GM21786 (cell line): ENCODE measurements at regions not wholly inside any gene's neighbourhood (a gene's known extent, or its start where the extent isn't known, plus 50 kb on each side); places are given as distances from the start of the nearest gene placed in this dataset.
A peak's percentile ranks its signal among the peaks of the same experiment; 100 is the strongest.
"Not testable (repeated sequence)": the region's sequence is repeated elsewhere in the genome, so short reads cannot be mapped to it uniquely, and the experiment has no call there.

Source experiments
- ATAC-seq: cut with Tn5 transposase; IDR thresholded peaks from one replicate; pipeline ENCODE4 v1.9.1; 2021; ENCODE audit not compliant: unreplicated experiment

DNA sequence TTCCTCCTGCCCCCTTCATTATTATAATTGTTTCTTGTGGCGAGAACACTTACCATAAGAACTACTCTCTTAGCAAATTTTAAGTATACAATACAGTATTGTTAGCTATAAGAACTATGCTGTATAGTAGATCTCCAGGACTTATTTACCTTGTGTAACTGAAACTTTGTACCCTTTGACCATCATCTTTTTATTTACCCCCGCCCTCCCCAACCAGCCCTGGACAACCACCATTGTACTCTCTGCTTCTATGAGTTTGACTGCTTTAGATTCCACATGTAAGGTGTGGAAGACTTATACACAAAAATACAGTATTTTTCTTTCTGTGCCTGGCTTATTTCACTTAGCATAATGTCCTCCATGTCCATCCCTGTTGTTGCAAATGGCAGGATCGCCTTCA lies 161.1 kb downstream of the PHF8 start:
- no peak for ATAC-seq

DNA sequence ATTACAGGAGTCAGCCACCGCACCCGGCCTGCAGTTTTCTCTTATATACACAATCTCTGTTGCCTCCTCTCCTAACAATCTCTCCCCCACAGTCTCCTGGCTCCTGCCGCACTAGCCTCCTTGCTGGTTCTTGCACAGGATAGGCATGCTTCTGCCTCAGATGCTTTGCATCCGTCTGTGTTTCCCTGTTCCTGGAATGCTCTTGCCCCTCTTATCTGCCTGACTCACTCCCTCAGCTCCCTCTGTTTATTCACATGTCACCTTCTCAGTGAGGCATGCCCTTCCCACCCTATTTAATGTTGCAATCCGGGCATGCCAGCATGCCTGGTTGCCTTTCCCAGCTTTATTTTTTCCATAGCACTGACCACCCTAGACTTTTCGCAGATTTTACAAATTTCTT lies 161.9 kb downstream of the PHF8 start:
- no peak for ATAC-seq

DNA sequence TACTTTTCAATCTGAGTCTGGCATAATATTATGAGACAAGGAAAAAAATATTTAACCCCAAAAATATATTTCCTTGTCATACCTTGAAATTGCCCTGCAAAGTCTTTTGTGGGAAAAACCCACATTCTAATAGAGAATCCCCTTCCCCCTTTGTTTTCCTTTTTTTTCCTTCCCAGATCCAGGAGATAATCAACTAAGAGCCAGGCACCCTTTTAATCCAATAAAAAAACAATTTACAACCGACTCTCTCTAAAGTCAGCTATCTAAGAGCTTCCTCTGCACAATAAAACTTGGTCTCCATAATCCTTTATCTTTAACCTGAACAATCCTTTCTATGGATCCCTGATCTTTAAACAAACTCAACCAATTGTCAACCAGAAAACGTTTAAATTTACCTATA lies 163.5 kb downstream of the PHF8 start:
- not testable (repeated sequence) for ATAC-seq

DNA sequence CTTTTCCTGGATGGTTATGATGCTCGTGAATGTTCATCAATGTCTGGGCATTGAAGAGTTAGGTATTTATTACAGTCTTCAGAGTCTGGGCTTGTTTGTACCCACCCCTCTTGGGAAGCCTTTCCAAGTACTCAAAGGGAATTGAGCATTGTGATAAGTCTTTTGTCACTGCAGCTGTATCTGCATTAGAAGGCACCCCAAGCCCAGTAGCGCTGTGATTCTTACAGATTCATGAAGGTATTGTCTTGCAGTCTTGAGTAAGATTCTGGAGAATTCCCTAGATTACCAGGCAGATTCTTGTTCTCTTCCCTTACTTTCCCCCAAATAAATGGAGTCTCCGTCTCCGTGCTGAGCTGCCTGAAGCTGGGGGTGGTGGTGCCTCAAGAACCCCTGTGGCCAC lies 173.4 kb upstream of the HUWE1 start:
- no peak for ATAC-seq

DNA sequence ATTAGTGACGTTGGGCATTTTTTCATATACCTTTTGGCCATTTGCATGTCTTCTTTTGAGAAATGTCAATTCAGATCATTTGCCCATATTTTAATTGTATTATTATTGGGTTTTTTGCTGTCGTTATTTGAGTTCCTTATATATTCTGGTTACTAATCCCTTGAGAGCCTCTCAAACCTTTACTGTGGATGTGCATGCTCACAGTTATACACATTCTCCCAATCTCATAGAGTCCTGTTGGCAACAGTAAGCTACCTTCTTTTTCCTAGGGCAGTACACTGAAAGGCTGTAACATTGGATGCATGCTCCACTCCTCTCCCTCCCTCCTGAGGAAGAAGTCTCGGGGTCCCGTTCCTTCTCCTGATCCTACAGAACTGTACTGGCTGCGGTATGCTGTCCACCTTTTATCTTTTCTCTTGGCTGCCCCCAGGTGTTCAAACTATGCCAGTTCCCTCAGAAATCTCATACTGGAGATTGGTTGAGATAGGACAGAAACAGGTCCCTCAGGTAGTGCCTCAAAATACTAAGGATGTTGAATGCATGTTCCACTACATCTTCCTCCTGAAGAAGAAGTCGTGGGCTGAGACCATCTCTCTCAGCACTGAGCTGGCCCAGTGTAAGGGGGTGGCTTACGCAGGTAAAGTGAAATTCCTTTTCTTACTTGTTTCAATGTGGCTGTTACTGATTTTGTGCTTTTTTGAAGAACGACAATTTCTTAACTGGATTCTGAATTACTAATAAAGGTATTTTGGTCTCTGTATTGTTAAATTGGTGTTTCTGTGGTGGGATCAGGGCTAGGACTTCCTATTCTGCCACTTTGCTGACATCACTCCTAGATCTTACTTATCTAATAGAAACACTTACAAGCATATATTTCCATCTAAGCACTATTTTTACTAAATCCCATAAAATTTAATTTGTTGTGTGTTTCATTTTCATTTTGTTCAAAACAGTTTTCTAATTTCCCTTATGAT lies 145.4 kb upstream of the HUWE1 start:
- ATAC-seq, result peak; percentile 77

DNA sequence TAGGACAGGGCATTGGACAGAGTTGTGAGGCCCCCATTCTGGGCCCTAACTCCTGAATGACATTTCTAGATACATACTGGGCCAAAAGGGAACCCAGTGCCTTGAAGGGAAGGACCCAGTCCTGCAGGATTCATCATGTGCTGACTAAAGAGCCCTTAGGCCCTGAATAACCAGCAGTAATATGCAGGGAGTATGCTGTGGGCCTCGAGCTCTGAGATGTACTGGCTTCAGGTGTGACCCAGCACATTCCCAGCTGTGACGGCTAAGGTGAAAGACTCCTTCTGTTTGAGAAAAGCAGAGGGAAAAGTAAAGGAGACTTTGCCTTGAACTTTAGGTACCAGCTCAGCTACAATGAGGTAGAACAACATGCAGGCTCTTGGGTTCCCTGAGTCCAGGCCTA lies 138.2 kb upstream of the HUWE1 start:
- ATAC-seq, result no peak

DNA sequence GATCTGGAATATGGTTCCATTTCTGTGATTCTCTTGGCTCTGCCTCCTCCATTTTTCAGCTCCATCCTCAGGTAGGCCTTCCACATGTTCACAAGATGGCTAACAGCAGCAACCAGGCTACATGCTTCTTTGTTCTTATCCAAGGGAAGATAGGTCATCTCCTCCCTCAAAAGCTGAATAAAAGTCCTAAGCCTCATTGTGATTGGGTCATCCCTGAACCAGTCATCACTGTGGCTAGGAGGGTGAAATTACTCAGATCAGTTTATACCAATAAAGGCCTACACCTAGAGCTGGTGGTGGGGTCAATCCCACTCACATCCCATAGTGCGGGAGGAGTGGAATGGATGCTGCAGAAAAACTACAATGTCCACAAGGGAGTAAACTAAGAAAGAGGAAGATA lies 131.6 kb upstream of the HUWE1 start:
- not testable (repeated sequence) for ATAC-seq

DNA sequence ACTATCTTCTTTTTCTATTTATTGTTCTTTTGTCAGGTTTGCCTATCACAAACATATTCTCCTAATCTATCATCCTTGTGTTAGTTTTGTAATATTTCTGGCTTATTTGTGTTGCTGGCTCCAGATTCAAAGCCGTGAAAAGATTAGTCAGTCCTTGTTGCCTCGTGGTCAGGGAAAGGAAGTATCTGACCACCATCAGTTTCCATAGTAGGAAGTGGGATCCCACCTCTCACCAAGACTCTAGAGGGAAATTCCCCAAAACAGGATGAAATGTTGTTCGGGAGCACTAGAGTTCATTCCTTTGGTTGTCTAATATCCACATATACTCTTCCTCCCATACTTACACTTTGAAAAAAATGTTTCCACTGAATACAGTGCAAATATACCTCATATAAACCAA lies 131.0 kb upstream of the HUWE1 start:
- ATAC-seq, result no peak

DNA sequence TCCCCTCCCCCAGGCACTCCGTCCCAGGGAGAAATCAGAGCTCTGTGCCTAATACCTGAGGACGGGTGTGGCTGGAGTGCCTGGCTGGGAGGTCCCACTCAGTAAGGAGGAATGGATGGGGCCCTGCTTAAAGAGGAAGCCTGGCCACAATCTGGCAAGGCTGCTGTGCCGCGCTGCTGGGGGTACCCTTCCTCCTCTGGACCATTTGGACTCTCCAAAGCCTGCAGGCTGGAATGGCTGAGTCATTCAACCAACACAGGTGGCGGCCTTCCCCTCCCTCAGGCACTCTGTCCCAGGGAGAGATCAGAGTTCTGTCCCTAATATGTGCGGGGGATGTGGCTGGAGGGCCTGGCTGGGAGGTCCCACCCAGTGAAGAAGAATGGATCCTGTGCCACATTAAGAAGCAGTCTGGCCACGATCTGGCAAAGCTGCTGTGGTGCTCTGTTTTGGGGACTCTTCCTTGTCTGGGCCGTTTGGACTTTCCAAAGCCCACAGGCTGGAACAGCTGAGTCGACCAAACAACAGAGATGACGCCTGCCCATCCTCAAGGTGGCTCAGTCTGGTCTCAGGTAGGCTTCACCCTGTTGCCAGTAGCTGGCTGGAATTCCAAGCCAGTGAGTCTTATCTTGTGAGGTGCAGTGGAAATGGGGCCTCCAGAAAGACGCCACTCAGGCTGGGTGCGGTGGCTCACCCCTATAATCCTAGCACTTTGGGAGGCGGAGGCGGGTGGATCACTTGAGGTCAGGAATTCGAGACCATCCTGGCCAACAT lies 127.3 kb upstream of the HUWE1 start:
- no peak for ATAC-seq

DNA sequence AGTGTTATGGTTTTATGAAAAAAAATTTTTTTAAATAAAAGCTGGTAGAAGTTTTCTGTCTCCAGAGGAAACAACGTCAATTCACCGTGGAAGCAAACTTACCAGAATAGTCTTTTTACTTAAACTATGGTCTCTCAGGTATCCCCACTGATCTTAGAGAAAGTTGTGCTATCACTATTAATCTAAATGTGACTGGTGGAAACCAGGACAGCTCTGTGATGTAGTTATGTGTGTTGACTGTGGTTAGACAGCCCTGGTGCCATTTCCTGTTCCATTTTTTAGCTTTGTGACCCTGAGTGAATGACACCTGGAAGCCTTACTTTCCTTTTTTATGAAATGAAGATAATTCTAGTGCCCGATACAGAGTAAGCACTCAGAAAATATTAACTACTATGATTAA lies 111.8 kb upstream of the HUWE1 start:
- no peak for ATAC-seq

DNA sequence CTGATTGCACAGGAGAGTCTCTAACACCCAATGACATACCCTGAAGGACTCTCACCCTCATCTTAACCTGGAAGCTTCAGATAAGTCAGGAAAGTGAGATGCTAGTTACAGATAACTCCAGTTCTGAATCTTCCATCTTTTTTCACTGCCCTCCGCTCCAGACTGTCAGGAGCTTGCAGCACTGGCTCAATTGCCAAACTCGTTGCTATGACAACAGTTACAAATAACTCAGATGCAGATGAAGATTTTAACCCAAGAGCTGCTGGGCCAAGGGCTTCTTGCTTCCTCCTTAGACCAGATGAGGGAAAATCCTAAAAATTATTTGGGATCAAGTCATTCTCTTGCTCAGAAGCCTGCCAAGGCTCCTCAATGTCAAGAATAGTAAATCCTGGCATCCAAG lies 109.1 kb upstream of the HUWE1 start:
- no peak for ATAC-seq

DNA sequence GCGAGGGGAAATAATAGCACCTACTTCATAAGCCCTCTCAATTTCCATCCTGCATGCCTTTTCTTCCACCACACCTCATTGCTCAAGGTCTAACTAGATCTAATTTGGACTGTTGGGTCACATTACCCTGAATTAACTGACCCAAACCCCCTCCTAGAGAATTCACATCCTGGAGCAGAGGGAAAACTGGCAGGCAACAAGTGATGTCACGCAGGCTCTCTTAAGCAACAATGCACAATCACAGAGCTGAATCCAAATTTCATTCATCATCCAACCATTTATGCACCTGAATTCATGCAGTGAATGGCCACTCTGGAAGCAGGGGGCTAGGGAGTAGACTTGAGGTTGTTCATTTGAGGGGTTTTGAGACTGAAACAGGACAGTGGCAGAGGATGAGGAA lies 107.7 kb upstream of the HUWE1 start:
- no peak for ATAC-seq

DNA sequence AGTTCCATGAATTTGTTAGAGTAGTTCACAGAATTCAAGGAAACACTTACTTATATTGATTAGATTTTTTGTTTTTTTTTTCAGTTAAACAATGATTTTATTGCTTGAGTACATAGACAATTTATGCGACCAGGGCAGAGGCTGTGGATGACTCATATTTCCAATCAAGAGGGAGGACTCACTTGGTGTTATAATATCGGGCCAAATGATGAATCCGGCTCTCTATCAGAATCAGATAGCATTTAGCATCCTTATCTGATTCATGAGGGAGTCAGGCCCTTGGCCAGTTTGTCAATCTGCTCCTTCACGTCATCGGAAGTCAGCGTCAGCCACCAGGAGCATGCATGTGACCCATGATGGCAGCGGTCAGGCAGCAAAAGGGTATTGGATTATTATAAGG lies 82.3 kb upstream of the HUWE1 start:
- ATAC-seq, result no peak

DNA sequence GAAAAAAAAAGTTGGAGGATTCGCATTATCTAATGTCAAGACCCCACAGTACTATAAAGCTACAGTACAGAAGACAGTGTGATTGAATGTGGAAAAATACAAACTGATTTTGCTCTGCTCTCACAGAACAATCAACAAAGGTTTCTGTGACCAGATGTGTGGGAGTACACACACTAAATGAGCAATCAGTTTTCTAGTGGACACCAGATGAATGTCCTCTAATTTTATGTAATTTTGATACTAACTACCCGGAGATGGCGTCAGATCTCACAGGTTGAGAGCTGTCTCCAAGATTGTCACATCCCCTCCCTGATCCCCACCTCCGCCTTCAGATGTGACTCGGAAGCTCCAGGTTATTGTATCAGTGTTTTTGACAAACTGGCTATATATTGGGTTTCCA lies 81.9 kb upstream of the HUWE1 start:
- ATAC-seq, result no peak

DNA sequence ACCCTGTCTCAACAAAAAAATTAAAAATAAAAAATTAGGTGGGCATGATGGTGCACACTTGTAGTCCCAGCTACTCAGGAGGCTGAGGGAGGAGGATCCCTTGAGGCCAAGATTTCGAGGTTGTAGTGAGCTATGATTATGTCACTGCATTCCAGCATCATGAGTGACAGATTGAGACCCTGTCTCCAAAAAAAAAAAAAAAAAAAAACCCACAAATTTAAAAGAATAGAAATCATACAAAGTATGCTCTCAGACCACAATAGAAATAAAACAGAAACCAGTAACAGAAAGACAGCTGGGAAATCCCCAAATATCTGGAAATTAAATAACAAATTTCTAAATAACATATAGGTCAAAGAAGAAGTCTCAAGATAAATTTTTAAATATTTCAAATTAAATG lies 81.0 kb upstream of the HUWE1 start:
- ATAC-seq, result no peak

DNA sequence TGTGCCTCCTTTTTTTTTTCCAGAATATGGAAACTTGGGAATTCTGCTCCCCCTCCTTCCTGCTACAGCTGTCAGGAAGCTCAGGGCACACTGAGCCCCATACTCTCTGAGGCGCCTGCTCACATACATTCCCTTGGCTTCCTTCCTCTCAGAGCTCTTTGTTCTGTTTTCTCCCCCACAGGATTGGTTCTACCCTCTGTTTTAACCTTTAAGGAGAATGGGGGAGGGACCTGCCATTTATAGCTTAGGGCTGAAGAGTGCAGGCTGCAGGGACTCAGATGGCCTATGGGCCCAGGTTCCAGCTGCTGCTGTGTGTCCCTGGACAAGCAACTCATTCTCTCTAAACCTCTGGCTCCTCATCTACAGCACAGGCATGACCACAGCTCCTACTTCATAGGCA lies 70.7 kb upstream of the HUWE1 start:
- not testable (repeated sequence) for ATAC-seq

DNA sequence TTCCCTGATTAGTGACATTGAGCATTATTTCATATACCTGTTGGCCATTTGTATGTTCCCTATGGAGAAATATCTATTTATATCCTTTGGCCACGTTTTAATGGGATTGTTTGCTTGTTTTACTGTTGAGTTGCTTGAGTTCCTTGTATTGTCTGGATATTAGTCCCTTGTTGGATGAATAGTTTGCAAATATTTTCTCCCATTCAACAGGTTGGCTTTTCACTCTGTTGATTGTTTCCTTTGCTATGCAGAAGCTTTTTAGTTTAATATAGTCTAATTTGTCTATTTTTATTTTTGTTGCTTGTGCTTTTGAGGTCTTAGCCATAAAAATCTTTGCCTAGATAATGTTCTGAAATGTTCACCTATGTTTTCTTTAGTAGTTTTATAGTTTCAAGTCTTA lies 60.2 kb upstream of the HUWE1 start:
- no peak for ATAC-seq

DNA sequence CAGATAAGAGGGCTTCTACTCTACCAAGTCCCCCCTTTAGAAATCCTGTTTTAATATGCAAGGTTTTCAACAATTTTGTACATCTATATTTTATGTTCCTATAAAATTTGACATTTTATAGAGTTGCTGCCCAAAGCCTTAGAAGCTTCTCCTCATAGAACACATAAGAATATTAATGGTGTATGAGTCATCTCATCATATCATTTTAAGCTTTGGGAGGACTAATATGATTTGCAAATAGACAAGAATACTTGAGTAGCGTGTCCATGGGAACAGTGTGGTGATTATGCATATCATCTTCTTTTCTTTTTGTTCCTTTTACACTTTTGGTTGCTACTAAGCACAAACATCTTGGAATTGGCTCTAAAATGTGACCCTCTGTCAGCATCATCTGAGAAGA lies 56.7 kb upstream of the HUWE1 start:
- no peak for ATAC-seq

DNA sequence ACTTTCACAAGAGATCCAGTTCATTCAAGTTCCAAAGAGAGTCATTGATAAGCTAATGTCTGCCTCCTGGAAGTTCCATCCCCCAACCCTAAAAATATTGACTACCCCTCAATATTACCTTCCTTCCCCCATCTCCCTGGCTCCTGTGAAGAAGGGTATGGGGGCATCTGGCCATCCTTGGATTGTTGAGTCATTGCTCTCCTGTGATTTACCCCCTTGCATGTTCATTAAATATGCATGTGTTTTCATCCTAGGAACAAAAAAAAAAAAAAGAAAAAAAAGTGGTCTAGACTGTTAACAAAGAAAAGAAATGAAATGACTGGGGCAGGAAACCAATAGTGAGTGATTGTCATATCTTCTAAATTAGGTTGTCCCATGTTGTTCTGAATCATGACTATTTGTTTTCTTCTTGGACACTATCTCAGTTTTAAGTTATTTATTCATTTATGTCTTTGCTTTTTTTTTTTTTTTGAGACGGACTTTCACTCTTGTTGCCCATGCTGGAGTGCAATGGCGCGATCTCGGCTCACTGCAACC lies 51.9 kb upstream of the HUWE1 start:
- no peak for ATAC-seq
